K562 (cell line): ENCODE measurements at regions not wholly inside any gene's neighbourhood (a gene's known extent, or its start where the extent isn't known, plus 50 kb on each side); places are given as distances from the start of the nearest gene placed in this dataset.

Experiments used
- ATAC-seq: fragments of 200-7000 bp; cut with Tn5 transposase; 3 replicates; pipeline ENCODE4 v1.9.1; 2020; ENCODE audit warnings: moderate library complexity
- BruUV-seq: library from RNA; stranded (reverse); fragments of 400-500 nt; replicated peaks from 2 replicates; lab custom pipeline; 2021; lab: Mats Ljungman, UMichigan
- CTCF ChIA-PET: fragments of 300-600 bp; formaldehyde crosslinking; extraction: SDS; loops from one replicate; lab custom pipeline; 2021; ENCODE audit warnings: low intra/inter-chr PET ratio; lab: Yijun Ruan, JAX
- POLR2A ChIA-PET: fragments of 300-600, 350-650 bp; sonication (Branson Sonifier 250); formaldehyde crosslinking; extraction: SDS; loops from one replicate; lab custom pipeline; 2021; ENCODE audit warnings: antibody characterized with exemption, inconsistent platforms; lab: Yijun Ruan, JAX
- DNase-seq, 4 experiments: peaks; one replicate each; pipeline versions ENCODE4 v3.0.0 to v3.0.0-alpha.2; 2011 to 2018; ENCODE audit warnings: low spot score in 3 of 4, mixed read lengths in 3 of 4; ENCODE audit errors: extremely low read depth in 1 of 4
- FAIRE-seq: peaks from 2 replicates; lab custom pipeline; 2011; peaks lifted over from hg19 to GRCh38; lab: Jason Lieb, UNC
- H2AFZ ChIP-seq: 2 replicates; pipeline ENCODE4 v1.6.0; 2011; ENCODE audit warnings: low read depth, low read length, control low read depth, inconsistent platforms
- H3K27ac ChIP-seq: fragments of 200-600 bp; 3 replicates; pipeline ENCODE4 v1.8.0; 2011; ENCODE audit warnings: low read depth, mild to moderate bottlenecking, control low read depth, inconsistent platforms, low read length, moderate library complexity, mixed read lengths; ENCODE audit errors: extremely low read depth
- H3K27me3 ChIP-seq, 2 experiments: fragments of 300-600 bp in 1 of 2; 2 replicates in 1 of 2; 3 replicates in 1 of 2; pipeline versions ENCODE4 v1.6.0 to v1.8.0; 2011; ENCODE audit warnings: inconsistent platforms in 2 of 2, low read length in 2 of 2, mild to moderate bottlenecking in 1 of 2, mixed read lengths in 1 of 2, moderate library complexity in 1 of 2; ENCODE audit not compliant: control insufficient read depth in 2 of 2, insufficient read depth in 2 of 2
- H3K36me3 ChIP-seq: fragments of 300-600 bp; 3 replicates; pipeline ENCODE4 v1.8.0; 2011; ENCODE audit warnings: mild to moderate bottlenecking, low read length, inconsistent platforms; ENCODE audit not compliant: control insufficient read depth, insufficient read depth
- H3K4me1 ChIP-seq, 2 experiments: fragments of 200-600 bp in 1 of 2; replicated peaks in 1 of 2; 2 replicates in 1 of 2; 3 replicates in 1 of 2; pipeline versions ENCODE4 v1.5.1 to v1.8.0; 2011; ENCODE audit warnings: inconsistent platforms in 2 of 2, low read length in 2 of 2, mild to moderate bottlenecking in 1 of 2, mixed read lengths in 1 of 2, moderate library complexity in 1 of 2; ENCODE audit not compliant: control insufficient read depth in 2 of 2, insufficient read depth in 2 of 2
- H3K4me2 ChIP-seq: 2 replicates; pipeline ENCODE4 v1.6.1; 2011; ENCODE audit warnings: low read length, control low read depth, inconsistent platforms, mixed read lengths; ENCODE audit not compliant: insufficient read depth
- H3K4me3 ChIP-seq: fragments of 200-600 bp; sonication (generic), shearing (Covaris generic); 2 replicates; pipeline ENCODE4 v1.5.1; 2016; ENCODE audit warnings: control low read depth, inconsistent platforms
- H3K79me2 ChIP-seq: fragments of 200-600 bp; 3 replicates; pipeline ENCODE4 v1.8.0; 2011; ENCODE audit warnings: low read length, inconsistent platforms; ENCODE audit not compliant: control insufficient read depth, insufficient read depth
- H3K9ac ChIP-seq, 2 experiments: 2 replicates each; pipeline versions ENCODE4 v1.6.0 to v1.6.1; 2011; ENCODE audit warnings: low read depth in 2 of 2, low read length in 2 of 2, control low read depth in 1 of 2, inconsistent platforms in 1 of 2, mild to moderate bottlenecking in 1 of 2, mixed read lengths in 1 of 2; ENCODE audit not compliant: insufficient read depth in 1 of 2
- H3K9me1 ChIP-seq: one replicate; pipeline ENCODE4 v1.6.0; 2011; ENCODE audit warnings: inconsistent platforms, mild to moderate bottlenecking, low read length, moderate library complexity; ENCODE audit not compliant: control insufficient read depth, insufficient read depth
- H3K9me3 ChIP-seq: replicated peaks from 2 replicates; pipeline ENCODE4 v1.5.1; 2011; ENCODE audit warnings: low read depth, low read length, inconsistent platforms; ENCODE audit not compliant: control insufficient read depth, insufficient read depth
- H4K20me1 ChIP-seq: replicated peaks from 2 replicates; pipeline ENCODE4 v1.6.1; 2011; ENCODE audit warnings: low read length, inconsistent platforms, mixed read lengths; ENCODE audit not compliant: control insufficient read depth, insufficient read depth
- CBFA2T3 ChIP-seq: fragments of 450-650 bp; IDR thresholded peaks from 2 replicates; pipeline ENCODE4 v1.6.1; 2017
- KAT8 ChIP-seq: fragments of 450-650 bp; IDR thresholded peaks from 2 replicates; pipeline ENCODE4 v1.6.1; 2016; ENCODE audit warnings: low read depth, mild to moderate bottlenecking
- MED1 ChIP-seq: sonication (generic); formaldehyde crosslinking; IDR thresholded peaks from 2 replicates; pipeline ENCODE4 v1.8.1; 2023; ENCODE audit warnings: missing genetic modification reagents, borderline replicate concordance
- NCOA1 ChIP-seq: fragments of 450-650 bp; IDR thresholded peaks from 2 replicates; pipeline ENCODE4 v1.6.1; 2016; ENCODE audit warnings: low read depth
- NCOA4 ChIP-seq: fragments of 450-650 bp; IDR thresholded peaks from 2 replicates; pipeline ENCODE4 v1.6.1; 2018; ENCODE audit warnings: mild to moderate bottlenecking; ENCODE audit not compliant: partially characterized antibody
- NFXL1 ChIP-seq: fragments of 450-650 bp; formaldehyde crosslinking; IDR thresholded peaks from 2 replicates; pipeline ENCODE4 v1.4.0; 2021; ENCODE audit warnings: mild to moderate bottlenecking
- POLR2B ChIP-seq: fragments of 450-650 bp; IDR thresholded peaks from 2 replicates; pipeline ENCODE4 v1.6.1; 2018; ENCODE audit warnings: low read depth; ENCODE audit not compliant: partially characterized antibody
- RUNX1 ChIP-seq: sonication (generic); IDR thresholded peaks from 2 replicates; pipeline ENCODE4 v1.6.1; 2016; ENCODE audit warnings: antibody characterized with exemption, low read depth
- TFAM ChIP-seq: fragments of 250-450 bp; sonication (Bioruptor Pico); conservative IDR thresholded peaks from 2 replicates; pipeline ENCODE4 v1.5.0; 2021; ENCODE audit warnings: mild to moderate bottlenecking, moderate library complexity
- TGIF2 ChIP-seq: sonication (generic); formaldehyde crosslinking; IDR thresholded peaks from 2 replicates; pipeline ENCODE4 v1.8.1; 2022; ENCODE audit warnings: mild to moderate bottlenecking, missing genetic modification reagents, moderate library complexity
- ZNF316 ChIP-seq: fragments of 450-650 bp; IDR thresholded peaks from 2 replicates; pipeline ENCODE4 v1.6.1; 2016
- WGBS: fragments of 100-300 bp; shearing (Covaris generic); methylation state at CpG from one replicate; pipeline ENCODE4 v1.1.6; 2016; ENCODE audit warnings: low coverage, mixed read lengths; ENCODE audit not compliant: insufficient coverage; ENCODE audit errors: missing lambda C conversion rate; 5-methylcytosine and 5-hydroxymethylcytosine counted together
- in situ Hi-C: fragments of 300-500 bp; cut with MboI; formaldehyde crosslinking; loops from 4 replicates; pipeline ENCODE4 v1.15.0; 2018; ENCODE audit warnings: inconsistent platforms, mixed read lengths
- intact Hi-C: fragments of 100-400 bp; cut with micrococcal nuclease; formaldehyde crosslinking; loops from 2 replicates; pipeline ENCODE4 v1.14.2; 2022
- TF ChIP-seq, protein P1 (sequence below): fragments of 200-800 bp; sonication (Bioruptor generic); IDR thresholded peaks from 2 replicates; pipeline ENCODE4 v1.6.1; 2016; ENCODE audit warnings: missing genetic modification characterization, missing compliant biosample characterization
- TF ChIP-seq, protein P2 (sequence below): fragments of 250-450 bp; sonication (Bioruptor Pico); IDR thresholded peaks from 2 replicates; pipeline ENCODE4 v1.5.0; 2021
- TF ChIP-seq, protein P3 (sequence below): fragments of 250-450 bp; sonication (Bioruptor Pico); IDR thresholded peaks from 2 replicates; pipeline ENCODE4 v1.5.0; 2020; ENCODE audit warnings: mild to moderate bottlenecking, borderline replicate concordance

DNA sequence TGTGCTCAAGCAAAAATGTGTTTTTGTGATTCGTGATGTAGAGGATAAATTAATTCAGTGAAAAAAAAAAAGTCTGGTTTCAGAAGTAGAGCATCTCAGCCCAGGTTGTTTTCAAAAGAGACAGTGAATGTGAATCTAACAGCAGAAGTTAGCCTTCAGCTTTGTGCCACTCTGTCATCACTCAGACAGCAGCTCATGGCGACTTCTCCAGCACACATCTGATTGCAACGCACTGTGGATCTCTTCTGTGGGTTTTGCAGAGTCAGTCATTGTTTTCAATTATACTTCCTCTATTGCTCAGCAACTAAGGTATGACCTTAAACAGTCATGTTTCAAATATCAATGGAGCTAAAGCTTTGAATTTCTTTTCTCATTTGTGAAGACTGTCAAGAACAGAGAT, 335.5 kb upstream of the POU3F2 start (continued):
- TF ChIP-seq, protein P1, sequence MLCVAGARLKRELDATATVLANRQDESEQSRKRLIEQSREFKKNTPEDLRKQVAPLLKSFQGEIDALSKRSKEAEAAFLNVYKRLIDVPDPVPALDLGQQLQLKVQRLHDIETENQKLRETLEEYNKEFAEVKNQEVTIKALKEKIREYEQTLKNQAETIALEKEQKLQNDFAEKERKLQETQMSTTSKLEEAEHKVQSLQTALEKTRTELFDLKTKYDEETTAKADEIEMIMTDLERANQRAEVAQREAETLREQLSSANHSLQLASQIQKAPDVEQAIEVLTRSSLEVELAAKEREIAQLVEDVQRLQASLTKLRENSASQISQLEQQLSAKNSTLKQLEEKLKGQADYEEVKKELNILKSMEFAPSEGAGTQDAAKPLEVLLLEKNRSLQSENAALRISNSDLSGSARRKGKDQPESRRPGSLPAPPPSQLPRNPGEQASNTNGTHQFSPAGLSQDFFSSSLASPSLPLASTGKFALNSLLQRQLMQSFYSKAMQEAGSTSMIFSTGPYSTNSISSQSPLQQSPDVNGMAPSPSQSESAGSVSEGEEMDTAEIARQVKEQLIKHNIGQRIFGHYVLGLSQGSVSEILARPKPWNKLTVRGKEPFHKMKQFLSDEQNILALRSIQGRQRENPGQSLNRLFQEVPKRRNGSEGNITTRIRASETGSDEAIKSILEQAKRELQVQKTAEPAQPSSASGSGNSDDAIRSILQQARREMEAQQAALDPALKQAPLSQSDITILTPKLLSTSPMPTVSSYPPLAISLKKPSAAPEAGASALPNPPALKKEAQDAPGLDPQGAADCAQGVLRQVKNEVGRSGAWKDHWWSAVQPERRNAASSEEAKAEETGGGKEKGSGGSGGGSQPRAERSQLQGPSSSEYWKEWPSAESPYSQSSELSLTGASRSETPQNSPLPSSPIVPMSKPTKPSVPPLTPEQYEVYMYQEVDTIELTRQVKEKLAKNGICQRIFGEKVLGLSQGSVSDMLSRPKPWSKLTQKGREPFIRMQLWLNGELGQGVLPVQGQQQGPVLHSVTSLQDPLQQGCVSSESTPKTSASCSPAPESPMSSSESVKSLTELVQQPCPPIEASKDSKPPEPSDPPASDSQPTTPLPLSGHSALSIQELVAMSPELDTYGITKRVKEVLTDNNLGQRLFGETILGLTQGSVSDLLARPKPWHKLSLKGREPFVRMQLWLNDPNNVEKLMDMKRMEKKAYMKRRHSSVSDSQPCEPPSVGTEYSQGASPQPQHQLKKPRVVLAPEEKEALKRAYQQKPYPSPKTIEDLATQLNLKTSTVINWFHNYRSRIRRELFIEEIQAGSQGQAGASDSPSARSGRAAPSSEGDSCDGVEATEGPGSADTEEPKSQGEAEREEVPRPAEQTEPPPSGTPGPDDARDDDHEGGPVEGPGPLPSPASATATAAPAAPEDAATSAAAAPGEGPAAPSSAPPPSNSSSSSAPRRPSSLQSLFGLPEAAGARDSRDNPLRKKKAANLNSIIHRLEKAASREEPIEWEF, result no peak

DNA sequence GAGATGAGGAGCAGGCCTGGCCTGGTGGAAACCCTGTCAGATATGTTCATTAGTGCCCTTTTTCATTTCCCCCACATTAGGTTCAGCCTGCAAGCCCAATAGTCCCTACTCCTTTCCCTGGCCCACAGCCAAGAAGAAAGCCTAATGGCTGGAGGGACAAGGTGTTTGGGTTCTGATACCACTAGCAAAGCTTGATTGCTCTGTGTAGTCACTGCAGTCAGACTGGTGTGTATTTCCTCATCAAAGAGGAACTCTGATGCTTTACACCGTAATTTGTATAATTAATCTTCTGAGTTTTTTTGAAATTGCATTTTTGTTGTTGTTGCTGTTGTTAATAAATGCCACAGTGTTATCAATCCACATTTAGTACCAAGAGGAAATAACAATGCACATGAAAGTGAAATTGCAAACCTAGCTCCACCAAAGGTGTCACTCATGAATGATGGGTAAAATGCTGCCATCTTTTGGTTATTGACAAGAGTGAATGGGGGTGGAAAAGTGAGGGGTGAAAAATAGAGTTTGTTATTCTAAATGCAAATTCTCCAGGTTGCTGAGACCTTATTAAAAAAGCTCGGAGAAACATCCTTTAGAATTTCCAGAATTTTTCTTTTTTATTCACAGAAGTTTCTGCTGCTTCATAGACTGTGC, 320.2 kb upstream of the POU3F2 start:
- BruUV-seq, result no TSS peak
- FAIRE-seq, result no peak
- H4K20me1 ChIP-seq, result no peaks in the 10 kb centered on the region
- TF ChIP-seq NCOA1, result no peak
- TF ChIP-seq NFXL1 (CRISPR knock-in tag), result no peak
- TF ChIP-seq NCOA4, result no peak
- TF ChIP-seq POLR2B, result no peak
- no peak for TF ChIP-seq MED1 (CRISPR knock-in tag)
- no peak for TF ChIP-seq RUNX1
- TF ChIP-seq TGIF2 (CRISPR knock-in tag), result no peak
- TF ChIP-seq ZNF316, result no peak
- no peak for TF ChIP-seq CBFA2T3
- TF ChIP-seq, protein P2, sequence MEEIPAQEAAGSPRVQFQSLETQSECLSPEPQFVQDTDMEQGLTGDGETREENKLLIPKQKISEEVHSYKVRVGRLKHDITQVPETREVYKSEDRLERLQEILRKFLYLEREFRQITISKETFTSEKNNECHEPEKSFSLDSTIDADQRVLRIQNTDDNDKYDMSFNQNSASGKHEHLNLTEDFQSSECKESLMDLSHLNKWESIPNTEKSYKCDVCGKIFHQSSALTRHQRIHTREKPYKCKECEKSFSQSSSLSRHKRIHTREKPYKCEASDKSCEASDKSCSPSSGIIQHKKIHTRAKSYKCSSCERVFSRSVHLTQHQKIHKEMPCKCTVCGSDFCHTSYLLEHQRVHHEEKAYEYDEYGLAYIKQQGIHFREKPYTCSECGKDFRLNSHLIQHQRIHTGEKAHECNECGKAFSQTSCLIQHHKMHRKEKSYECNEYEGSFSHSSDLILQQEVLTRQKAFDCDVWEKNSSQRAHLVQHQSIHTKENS (CRISPR knock-in tag), result no peak
- TF ChIP-seq KAT8, result no peak
- no peak for TF ChIP-seq TFAM (CRISPR knock-in tag)
- TF ChIP-seq, protein P3, sequence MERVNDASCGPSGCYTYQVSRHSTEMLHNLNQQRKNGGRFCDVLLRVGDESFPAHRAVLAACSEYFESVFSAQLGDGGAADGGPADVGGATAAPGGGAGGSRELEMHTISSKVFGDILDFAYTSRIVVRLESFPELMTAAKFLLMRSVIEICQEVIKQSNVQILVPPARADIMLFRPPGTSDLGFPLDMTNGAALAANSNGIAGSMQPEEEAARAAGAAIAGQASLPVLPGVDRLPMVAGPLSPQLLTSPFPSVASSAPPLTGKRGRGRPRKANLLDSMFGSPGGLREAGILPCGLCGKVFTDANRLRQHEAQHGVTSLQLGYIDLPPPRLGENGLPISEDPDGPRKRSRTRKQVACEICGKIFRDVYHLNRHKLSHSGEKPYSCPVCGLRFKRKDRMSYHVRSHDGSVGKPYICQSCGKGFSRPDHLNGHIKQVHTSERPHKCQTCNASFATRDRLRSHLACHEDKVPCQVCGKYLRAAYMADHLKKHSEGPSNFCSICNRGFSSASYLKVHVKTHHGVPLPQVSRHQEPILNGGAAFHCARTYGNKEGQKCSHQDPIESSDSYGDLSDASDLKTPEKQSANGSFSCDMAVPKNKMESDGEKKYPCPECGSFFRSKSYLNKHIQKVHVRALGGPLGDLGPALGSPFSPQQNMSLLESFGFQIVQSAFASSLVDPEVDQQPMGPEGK (CRISPR knock-in tag), result no peak

More for the DNA sequence above, 320.2 kb upstream of the POU3F2 start:
- Histone ChIP-seq H3K27me3 (no peaks in the 10 kb centered on the region), H3K9ac (no peak overlapping the region), H3K9me1 (no peaks in the 10 kb centered on the region), H3K27ac (no peak overlapping the region), H3K36me3 (no peaks in the 10 kb centered on the region), H3K9me3 (no peaks in the 10 kb centered on the region), H3K4me2 (no peak overlapping the region), H3K4me1 (no peaks in the 10 kb centered on the region), H3K4me3 (no peak overlapping the region), H3K79me2 (no peaks in the 10 kb centered on the region), H2AFZ (no peak overlapping the region)
- POLR2A ChIA-PET, result interaction anchor here (0.6 kb wide), 1 partner anchor 905 kb away, joined by 3 read pairs; no protein-coding TSS in a partner anchor
- ATAC-seq, result no peak
- DNase-seq, result no peak
- WGBS, result 0% methylated on average over 2 of the region's 2 CpGs
- CTCF ChIA-PET, result no interaction called here
- intact Hi-C loops, result no loop called here
- in situ Hi-C loops, result no loop called here
